H1 (cell line): ENCODE measurements at regions not wholly inside any gene's neighbourhood (a gene's known extent, or its start where the extent isn't known, plus 50 kb on each side); places are given as distances from the start of the nearest gene placed in this dataset.

ENCODE experiments used
- CTBP2 ChIP-seq: IDR thresholded peaks from 2 replicates; pipeline ENCODE4 v1.7.0; 2011; ENCODE audit warnings: borderline replicate concordance, mild to moderate bottlenecking, moderate library complexity, mixed read lengths, low read length; ENCODE audit not compliant: insufficient read depth, insufficient read length
- PHF8 ChIP-seq: fragments of 200-600 bp; sonication (generic); conservative IDR thresholded peaks from 2 replicates; pipeline ENCODE4 v1.7.1; 2012; ENCODE audit warnings: low read depth, mild to moderate bottlenecking, inconsistent platforms, low read length, moderate library complexity
- SP1 ChIP-seq: IDR thresholded peaks from 2 replicates; pipeline ENCODE4 v1.6.1; 2011; ENCODE audit warnings: low read depth, low read length
- TAF7 ChIP-seq: optimal IDR thresholded peaks from 2 replicates; pipeline ENCODE3; 2011; ENCODE audit warnings: low read depth, mild to moderate bottlenecking, inconsistent platforms, low read length, moderate library complexity, borderline replicate concordance
- TEAD4 ChIP-seq: IDR thresholded peaks from 2 replicates; pipeline ENCODE4 v1.6.1; 2012; ENCODE audit warnings: low read depth, low read length, inconsistent platforms, mixed read lengths
- TF ChIP-seq, protein P1 (sequence below): fragments of 300-600 bp; sonication (generic); IDR thresholded peaks from 2 replicates; pipeline ENCODE4 v1.7.1; 2012; ENCODE audit warnings: low read length, moderate library complexity, mild to moderate bottlenecking, inconsistent platforms; ENCODE audit not compliant: insufficient replicate concordance
- TF ChIP-seq, protein P2 (sequence below): IDR thresholded peaks from 2 replicates; pipeline ENCODE4 v1.6.1; 2012; ENCODE audit warnings: inconsistent platforms

DNA sequence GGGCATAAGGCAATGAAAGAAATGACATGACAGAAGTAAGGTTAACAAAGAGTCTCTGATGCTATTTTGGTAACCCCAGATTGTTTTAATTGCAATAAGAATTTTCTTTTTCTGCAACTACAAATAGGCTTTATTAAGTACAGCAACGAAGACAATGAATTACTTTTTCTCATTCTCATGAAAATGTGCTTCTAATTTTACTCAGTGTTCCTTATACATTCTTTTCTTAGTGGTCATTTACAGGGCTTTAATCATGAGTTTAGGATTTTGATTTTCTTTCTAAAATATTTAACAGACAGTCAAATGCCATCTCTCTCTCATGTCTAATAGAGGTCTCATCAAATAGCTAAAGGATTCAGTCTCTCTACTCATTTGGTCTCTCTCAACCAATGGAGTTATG lies 452.1 kb downstream of the RAP2B start (continued):
- TF ChIP-seq, protein P1, sequence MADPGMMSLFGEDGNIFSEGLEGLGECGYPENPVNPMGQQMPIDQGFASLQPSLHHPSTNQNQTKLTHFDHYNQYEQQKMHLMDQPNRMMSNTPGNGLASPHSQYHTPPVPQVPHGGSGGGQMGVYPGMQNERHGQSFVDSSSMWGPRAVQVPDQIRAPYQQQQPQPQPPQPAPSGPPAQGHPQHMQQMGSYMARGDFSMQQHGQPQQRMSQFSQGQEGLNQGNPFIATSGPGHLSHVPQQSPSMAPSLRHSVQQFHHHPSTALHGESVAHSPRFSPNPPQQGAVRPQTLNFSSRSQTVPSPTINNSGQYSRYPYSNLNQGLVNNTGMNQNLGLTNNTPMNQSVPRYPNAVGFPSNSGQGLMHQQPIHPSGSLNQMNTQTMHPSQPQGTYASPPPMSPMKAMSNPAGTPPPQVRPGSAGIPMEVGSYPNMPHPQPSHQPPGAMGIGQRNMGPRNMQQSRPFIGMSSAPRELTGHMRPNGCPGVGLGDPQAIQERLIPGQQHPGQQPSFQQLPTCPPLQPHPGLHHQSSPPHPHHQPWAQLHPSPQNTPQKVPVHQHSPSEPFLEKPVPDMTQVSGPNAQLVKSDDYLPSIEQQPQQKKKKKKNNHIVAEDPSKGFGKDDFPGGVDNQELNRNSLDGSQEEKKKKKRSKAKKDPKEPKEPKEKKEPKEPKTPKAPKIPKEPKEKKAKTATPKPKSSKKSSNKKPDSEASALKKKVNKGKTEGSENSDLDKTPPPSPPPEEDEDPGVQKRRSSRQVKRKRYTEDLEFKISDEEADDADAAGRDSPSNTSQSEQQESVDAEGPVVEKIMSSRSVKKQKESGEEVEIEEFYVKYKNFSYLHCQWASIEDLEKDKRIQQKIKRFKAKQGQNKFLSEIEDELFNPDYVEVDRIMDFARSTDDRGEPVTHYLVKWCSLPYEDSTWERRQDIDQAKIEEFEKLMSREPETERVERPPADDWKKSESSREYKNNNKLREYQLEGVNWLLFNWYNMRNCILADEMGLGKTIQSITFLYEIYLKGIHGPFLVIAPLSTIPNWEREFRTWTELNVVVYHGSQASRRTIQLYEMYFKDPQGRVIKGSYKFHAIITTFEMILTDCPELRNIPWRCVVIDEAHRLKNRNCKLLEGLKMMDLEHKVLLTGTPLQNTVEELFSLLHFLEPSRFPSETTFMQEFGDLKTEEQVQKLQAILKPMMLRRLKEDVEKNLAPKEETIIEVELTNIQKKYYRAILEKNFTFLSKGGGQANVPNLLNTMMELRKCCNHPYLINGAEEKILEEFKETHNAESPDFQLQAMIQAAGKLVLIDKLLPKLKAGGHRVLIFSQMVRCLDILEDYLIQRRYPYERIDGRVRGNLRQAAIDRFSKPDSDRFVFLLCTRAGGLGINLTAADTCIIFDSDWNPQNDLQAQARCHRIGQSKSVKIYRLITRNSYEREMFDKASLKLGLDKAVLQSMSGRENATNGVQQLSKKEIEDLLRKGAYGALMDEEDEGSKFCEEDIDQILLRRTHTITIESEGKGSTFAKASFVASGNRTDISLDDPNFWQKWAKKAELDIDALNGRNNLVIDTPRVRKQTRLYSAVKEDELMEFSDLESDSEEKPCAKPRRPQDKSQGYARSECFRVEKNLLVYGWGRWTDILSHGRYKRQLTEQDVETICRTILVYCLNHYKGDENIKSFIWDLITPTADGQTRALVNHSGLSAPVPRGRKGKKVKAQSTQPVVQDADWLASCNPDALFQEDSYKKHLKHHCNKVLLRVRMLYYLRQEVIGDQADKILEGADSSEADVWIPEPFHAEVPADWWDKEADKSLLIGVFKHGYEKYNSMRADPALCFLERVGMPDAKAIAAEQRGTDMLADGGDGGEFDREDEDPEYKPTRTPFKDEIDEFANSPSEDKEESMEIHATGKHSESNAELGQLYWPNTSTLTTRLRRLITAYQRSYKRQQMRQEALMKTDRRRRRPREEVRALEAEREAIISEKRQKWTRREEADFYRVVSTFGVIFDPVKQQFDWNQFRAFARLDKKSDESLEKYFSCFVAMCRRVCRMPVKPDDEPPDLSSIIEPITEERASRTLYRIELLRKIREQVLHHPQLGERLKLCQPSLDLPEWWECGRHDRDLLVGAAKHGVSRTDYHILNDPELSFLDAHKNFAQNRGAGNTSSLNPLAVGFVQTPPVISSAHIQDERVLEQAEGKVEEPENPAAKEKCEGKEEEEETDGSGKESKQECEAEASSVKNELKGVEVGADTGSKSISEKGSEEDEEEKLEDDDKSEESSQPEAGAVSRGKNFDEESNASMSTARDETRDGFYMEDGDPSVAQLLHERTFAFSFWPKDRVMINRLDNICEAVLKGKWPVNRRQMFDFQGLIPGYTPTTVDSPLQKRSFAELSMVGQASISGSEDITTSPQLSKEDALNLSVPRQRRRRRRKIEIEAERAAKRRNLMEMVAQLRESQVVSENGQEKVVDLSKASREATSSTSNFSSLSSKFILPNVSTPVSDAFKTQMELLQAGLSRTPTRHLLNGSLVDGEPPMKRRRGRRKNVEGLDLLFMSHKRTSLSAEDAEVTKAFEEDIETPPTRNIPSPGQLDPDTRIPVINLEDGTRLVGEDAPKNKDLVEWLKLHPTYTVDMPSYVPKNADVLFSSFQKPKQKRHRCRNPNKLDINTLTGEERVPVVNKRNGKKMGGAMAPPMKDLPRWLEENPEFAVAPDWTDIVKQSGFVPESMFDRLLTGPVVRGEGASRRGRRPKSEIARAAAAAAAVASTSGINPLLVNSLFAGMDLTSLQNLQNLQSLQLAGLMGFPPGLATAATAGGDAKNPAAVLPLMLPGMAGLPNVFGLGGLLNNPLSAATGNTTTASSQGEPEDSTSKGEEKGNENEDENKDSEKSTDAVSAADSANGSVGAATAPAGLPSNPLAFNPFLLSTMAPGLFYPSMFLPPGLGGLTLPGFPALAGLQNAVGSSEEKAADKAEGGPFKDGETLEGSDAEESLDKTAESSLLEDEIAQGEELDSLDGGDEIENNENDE = no peak
- no peak for TF ChIP-seq SP1
- TF ChIP-seq CTBP2 = no peak
- TF ChIP-seq, protein P2, sequence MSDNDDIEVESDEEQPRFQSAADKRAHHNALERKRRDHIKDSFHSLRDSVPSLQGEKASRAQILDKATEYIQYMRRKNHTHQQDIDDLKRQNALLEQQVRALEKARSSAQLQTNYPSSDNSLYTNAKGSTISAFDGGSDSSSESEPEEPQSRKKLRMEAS = no peak
- no peak for TF ChIP-seq TEAD4
- no peak for TF ChIP-seq TAF7
- no peak for TF ChIP-seq PHF8
